ENCODE measurements at regions not wholly inside any gene's neighbourhood (a gene's known extent, or its start where the extent isn't known, plus 50 kb on each side); places are given as distances from the start of the nearest gene placed in this dataset.
"Not testable (repeated sequence)": the region's sequence is repeated elsewhere in the genome, so short reads cannot be mapped to it uniquely, and the experiment has no call there.

DNA sequence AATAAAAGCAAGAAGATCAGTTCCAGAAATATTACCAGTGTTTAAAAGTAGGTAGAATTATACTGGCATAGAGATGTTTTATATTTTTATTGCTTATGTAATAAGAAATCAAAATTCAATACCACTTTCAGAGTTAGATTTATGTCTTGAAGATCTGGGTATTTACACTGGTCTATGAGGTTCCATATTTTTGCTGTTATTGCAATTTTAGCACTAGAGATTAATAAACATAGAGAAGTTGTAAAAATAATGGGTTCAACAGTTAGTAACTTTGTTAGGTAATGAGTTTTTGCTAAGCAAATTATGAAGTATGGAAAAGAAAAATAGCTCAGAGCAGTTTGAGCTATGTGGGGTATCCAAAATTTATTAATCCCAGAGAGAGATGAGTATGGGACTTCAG lies 188.1 kb downstream of the SYT10 start:
- no peak overlapping the region for H3K27ac Mint-ChIP-seq
- H3K9me3 Mint-ChIP-seq, result peaks cover 4% of the 10 kb centered on the region
- H3K4me1 Mint-ChIP-seq (ENCODE audit: low read depth), result no peaks in the 10 kb centered on the region
- H3K4me3 Mint-ChIP-seq, result no peak overlapping the region
- H3K36me3 Mint-ChIP-seq (ENCODE audit: low read depth), result no peaks in the 10 kb centered on the region
- H3K27me3 Mint-ChIP-seq (ENCODE audit: low read depth), result no peaks in the 10 kb centered on the region
- no peak for DNase-seq (ENCODE audit: low spot score)

- Mint-ChIP-seq H3K36me3 (ENCODE audit: low read depth) (no peaks in the 10 kb centered on the region), H3K27me3 (ENCODE audit: low read depth) (no peaks in the 10 kb centered on the region), H3K4me3 (no peak overlapping the region), H3K9me3 (peaks cover 17% of the 10 kb centered on the region), H3K4me1 (ENCODE audit: low read depth) (no peaks in the 10 kb centered on the region), H3K27ac (no peak overlapping the region)
- DNase-seq (ENCODE audit: low spot score), result no peak
These were observed 191.3 kb downstream of the SYT10 start for GRCh38 chr12:33248364-33248763.

DNA sequence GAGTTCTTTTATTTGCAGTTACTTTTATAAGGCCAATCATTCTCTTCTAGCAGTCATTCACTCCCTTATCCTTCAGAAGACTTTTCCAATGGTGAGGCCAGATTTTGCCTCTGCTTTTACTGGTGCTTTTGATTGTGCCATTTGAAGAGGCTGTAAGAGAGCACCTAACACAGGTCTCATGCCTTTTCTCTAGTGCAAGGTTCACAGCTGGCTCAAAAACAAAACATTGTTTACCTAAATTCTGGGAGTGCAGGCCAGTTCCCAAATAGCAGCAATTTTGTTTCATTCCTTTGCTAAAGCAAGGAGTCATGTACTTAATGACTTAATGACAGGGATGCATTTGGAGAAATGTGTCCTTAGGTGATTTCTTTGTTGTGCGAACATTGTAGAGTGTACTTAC lies 192.0 kb downstream of the SYT10 start:
- Mint-ChIP-seq H3K4me3 (no peak overlapping the region), H3K27me3 (ENCODE audit: low read depth) (no peaks in the 10 kb centered on the region), H3K4me1 (ENCODE audit: low read depth) (no peaks in the 10 kb centered on the region), H3K9me3 (peaks cover 17% of the 10 kb centered on the region), H3K27ac (no peak overlapping the region), H3K36me3 (ENCODE audit: low read depth) (no peaks in the 10 kb centered on the region)
- no peak for DNase-seq (ENCODE audit: low spot score)

- Mint-ChIP-seq H3K27ac (no peak overlapping the region), H3K4me1 (ENCODE audit: low read depth) (no peaks in the 10 kb centered on the region), H3K4me3 (no peak overlapping the region), H3K27me3 (ENCODE audit: low read depth) (no peaks in the 10 kb centered on the region), H3K9me3 (peaks cover 26% of the 10 kb centered on the region), H3K36me3 (ENCODE audit: low read depth) (no peaks in the 10 kb centered on the region)
- no peak for DNase-seq (ENCODE audit: low spot score)
These were observed 194.2 kb downstream of the SYT10 start for GRCh38 chr12:33245434-33245833.

DNA sequence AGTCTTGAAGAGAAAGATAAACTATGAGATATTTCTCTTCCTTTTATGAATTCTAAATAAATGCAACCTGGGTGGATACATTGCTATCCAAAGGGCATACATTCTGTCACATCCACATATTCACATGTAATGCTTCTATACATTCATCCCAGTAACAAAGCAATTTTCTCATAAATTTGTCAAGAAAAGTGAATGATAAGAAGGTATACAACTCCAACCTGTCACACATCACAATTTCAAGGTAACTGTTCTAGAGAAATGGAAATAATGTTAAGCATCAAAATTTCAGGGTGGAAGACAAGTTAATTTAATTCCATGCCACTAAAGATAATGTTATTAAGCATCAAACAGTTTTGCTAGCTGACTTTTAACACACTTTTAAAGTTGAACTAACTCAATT lies 212.9 kb downstream of the SYT10 start:
- Mint-ChIP-seq H3K9me3 (peaks cover 43% of the 10 kb centered on the region), H3K27ac (no peak overlapping the region), H3K27me3 (ENCODE audit: low read depth) (no peaks in the 10 kb centered on the region), H3K4me1 (ENCODE audit: low read depth) (no peaks in the 10 kb centered on the region), H3K4me3 (no peak overlapping the region), H3K36me3 (ENCODE audit: low read depth) (no peaks in the 10 kb centered on the region)
- DNase-seq (ENCODE audit: low spot score), result no peak

- H3K4me3 Mint-ChIP-seq, result no peak overlapping the region
- no peak for DNase-seq (ENCODE audit: low spot score)
- H3K4me1 Mint-ChIP-seq (ENCODE audit: low read depth), result no peaks in the 10 kb centered on the region
- no peaks in the 10 kb centered on the region for H3K27me3 Mint-ChIP-seq (ENCODE audit: low read depth)
- H3K36me3 Mint-ChIP-seq (ENCODE audit: low read depth), result no peaks in the 10 kb centered on the region
- H3K9me3 Mint-ChIP-seq, result peaks cover 60% of the 10 kb centered on the region
- no peak overlapping the region for H3K27ac Mint-ChIP-seq
These were observed 215.7 kb downstream of the SYT10 start for GRCh38 chr12:33223956-33224355.

DNA sequence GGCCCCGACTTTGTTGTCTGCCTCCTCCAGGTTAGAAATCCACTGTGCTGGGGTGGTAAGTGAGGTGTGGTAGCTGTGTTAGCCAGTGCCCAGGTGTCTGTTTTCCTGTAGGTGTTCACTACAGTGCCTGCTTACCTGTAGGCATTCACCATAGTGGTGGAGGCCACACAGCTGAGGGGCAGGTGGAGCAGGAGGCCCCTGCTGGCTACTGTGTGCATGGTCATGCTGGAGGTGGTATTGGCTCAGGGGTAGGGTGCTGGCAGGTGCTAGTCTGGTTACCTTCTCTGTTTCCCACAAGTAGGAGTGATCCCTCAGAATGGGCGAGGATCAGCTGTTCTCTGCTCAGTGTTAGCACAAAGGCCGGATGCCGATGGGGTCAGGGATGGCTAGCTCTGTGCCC lies 217.3 kb downstream of the SYT10 start:
- Mint-ChIP-seq H3K4me1 (ENCODE audit: low read depth) (no peaks in the 10 kb centered on the region), H3K4me3 (no peak overlapping the region), H3K9me3 (peaks cover 64% of the 10 kb centered on the region), H3K27ac (no peak overlapping the region), H3K27me3 (ENCODE audit: low read depth) (no peaks in the 10 kb centered on the region), H3K36me3 (ENCODE audit: low read depth) (no peaks in the 10 kb centered on the region)
- DNase-seq (ENCODE audit: low spot score), result no peak

DNA sequence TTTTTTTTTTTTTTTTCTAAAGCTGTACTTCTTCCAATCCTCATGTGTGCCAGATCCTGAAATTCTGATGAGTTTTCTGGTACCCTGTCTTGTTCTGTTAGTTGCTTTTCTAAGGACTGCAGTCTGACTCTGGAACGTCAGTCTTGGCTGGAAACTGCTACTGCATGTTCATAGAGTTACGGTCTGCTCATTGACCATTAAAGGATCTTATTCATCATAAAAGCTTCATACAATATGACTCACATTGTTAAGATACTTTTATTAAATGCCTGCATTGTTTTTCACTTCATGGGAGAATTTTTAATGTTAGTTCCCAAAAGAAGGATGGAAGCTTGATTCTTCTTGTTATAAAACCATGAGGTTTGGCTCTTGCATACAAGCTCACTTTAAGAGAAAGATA lies 233.6 kb downstream of the SYT10 start:
- no peaks in the 10 kb centered on the region for H3K4me1 Mint-ChIP-seq (ENCODE audit: low read depth)
- H3K9me3 Mint-ChIP-seq, result peaks cover 22% of the 10 kb centered on the region
- H3K27ac Mint-ChIP-seq, result no peak overlapping the region
- DNase-seq (ENCODE audit: low spot score), result no peak
- no peaks in the 10 kb centered on the region for H3K36me3 Mint-ChIP-seq (ENCODE audit: low read depth)
- no peaks in the 10 kb centered on the region for H3K27me3 Mint-ChIP-seq (ENCODE audit: low read depth)
- no peak overlapping the region for H3K4me3 Mint-ChIP-seq

DNA sequence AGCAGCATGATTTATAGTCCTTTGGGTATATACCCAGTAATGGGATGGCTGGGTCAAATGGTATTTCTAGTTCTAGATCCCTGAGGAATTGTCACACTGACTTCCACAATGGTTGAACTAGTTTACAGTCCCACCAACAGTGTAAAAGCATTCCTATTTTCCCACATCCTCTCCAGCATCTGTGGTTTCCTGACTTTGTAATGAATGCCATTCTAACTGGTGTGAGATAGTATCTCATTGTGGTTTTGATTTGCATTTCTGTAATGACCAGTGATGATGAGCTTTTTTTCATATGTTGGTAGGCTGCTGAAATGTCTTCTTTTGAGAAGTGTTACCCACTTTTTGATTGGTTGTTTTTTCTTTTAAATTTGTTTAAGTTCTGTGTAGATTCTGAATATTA lies 245.2 kb downstream of the SYT10 start:
- not testable (repeated sequence) for H3K4me1 Mint-ChIP-seq (ENCODE audit: low read depth); H3K27me3 Mint-ChIP-seq (ENCODE audit: low read depth); H3K4me3 Mint-ChIP-seq; H3K27ac Mint-ChIP-seq; H3K36me3 Mint-ChIP-seq (ENCODE audit: low read depth); DNase-seq (ENCODE audit: low spot score)
- H3K9me3 Mint-ChIP-seq, result peaks cover 59% of the 10 kb centered on the region

DNA sequence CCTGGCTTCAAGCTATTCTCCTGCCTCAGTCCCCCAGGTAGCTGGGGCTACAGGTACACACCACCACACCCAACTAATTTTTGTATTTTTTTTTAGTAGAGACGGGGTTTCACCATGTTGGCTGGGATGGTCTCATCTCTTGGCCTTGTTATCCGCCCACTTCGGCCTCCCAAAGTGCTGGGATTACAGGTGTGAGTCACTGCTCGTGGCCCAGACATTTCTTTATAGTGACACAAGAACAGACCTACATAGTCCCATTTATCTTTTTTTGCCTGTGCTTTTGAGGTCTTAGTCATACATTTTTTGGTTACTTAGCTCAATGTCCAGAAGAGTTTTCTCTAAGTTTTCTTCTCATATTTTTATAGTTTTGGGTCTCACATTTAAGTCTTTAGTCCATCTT lies 247.4 kb downstream of the SYT10 start:
- no peaks in the 10 kb centered on the region for H3K4me1 Mint-ChIP-seq (ENCODE audit: low read depth)
- no peak for DNase-seq (ENCODE audit: low spot score)
- no peaks in the 10 kb centered on the region for H3K36me3 Mint-ChIP-seq (ENCODE audit: low read depth)
- no peak overlapping the region for H3K4me3 Mint-ChIP-seq
- H3K27me3 Mint-ChIP-seq (ENCODE audit: low read depth), result no peaks in the 10 kb centered on the region
- H3K9me3 Mint-ChIP-seq, result peaks cover 53% of the 10 kb centered on the region
- H3K27ac Mint-ChIP-seq, result no peak overlapping the region

DNA sequence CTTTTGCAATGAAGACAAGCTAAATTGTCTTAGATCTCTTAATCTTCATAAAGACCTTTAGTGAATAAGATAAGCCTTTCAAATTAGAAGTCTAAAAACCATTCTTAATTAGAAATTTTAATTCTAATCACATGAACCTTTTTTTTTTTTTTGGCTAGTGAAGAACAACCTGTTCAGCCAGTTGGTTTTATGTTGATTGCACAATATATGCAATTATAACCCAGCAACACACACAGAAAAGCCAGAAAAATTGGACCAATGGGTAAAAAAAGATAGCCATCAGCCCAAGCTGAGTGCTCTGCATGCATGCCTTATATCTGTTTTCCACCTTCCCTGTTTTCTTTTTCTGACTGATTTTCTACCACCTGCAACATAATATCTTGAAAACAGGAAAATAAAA lies 252.2 kb downstream of the SYT10 start:
- Mint-ChIP-seq H3K4me1 (ENCODE audit: low read depth) (no peaks in the 10 kb centered on the region), H3K9me3 (peaks cover 49% of the 10 kb centered on the region), H3K36me3 (ENCODE audit: low read depth) (no peaks in the 10 kb centered on the region), H3K27me3 (ENCODE audit: low read depth) (no peaks in the 10 kb centered on the region), H3K4me3 (no peak overlapping the region), H3K27ac (no peak overlapping the region)
- DNase-seq (ENCODE audit: low spot score), result no peak

DNA sequence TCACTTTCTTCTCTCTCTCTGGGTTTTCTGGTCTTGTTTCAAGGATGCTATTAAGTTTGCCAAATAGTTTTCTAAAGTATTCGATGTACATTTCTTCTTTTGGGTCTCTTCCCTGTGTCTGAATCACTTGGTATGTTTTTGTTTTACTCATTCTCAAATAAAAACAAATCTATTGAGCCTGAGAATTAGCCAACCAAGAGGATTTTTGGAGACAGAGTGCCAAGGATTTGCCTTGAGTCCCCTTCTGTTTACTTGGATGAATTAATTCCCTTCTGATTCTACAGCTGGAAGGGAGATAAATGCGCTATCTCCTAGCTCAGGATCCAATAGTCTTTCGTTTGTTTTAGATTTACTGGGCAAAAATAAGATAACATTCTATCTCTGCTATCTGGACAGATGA lies 255.5 kb downstream of the SYT10 start:
- Mint-ChIP-seq H3K27ac (no peak overlapping the region), H3K4me1 (ENCODE audit: low read depth) (no peaks in the 10 kb centered on the region), H3K4me3 (no peak overlapping the region), H3K27me3 (ENCODE audit: low read depth) (no peaks in the 10 kb centered on the region), H3K9me3 (peaks cover 50% of the 10 kb centered on the region), H3K36me3 (ENCODE audit: low read depth) (no peaks in the 10 kb centered on the region)
- no peak for DNase-seq (ENCODE audit: low spot score)

DNA sequence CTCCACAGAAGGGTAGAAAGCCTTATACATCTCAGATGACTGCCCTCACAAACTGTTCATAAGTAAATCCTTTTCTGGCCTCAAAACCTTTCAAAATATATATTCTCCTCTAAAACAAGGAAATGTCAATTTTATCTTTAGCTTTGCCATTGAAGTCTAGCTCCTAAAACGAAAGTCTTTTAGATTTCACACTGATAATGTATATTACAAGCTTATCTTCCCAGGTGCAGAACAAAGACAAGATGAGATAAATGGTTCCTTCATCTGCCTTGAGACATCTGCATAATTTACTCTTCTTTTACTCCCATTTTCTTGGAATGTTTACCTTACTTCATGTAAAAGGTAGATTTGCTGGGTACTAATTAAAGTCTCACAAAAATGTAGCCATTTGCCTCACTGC lies 257.1 kb downstream of the SYT10 start:
- DNase-seq (ENCODE audit: low spot score), result no peak
- Mint-ChIP-seq H3K4me3 (no peak overlapping the region), H3K4me1 (ENCODE audit: low read depth) (no peaks in the 10 kb centered on the region), H3K27ac (no peak overlapping the region), H3K36me3 (ENCODE audit: low read depth) (no peaks in the 10 kb centered on the region), H3K9me3 (peaks cover 48% of the 10 kb centered on the region), H3K27me3 (ENCODE audit: low read depth) (no peaks in the 10 kb centered on the region)

DNA sequence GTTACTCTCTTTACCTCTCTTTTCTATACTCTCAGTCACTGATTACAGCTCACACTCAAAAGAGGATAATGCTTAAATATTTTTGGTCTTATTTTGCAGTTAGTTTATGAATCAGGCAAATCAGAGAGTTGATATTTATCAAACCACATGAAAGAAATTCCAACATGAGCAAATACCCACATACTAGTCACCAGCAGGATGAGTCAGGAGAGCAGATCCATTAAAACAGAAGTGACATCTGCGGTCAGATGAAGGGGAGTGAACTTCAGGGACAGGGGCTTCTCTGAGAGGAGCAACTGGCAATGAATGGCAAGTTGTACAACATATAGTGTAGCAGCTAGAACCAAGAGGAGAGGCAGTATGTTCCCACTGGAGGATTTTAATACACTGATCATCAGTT lies 258.7 kb downstream of the SYT10 start:
- no peaks in the 10 kb centered on the region for H3K36me3 Mint-ChIP-seq (ENCODE audit: low read depth)
- peaks cover 41% of the 10 kb centered on the region for H3K9me3 Mint-ChIP-seq
- no peaks in the 10 kb centered on the region for H3K27me3 Mint-ChIP-seq (ENCODE audit: low read depth)
- H3K4me1 Mint-ChIP-seq (ENCODE audit: low read depth), result no peaks in the 10 kb centered on the region
- DNase-seq (ENCODE audit: low spot score), result no peak
- no peak overlapping the region for H3K27ac Mint-ChIP-seq
- no peak overlapping the region for H3K4me3 Mint-ChIP-seq

GRCh38 chr12:33166260-33166659 lies 269.7 kb upstream of the PKP2 start:
- H3K27me3 Mint-ChIP-seq (ENCODE audit: low read depth); H3K4me1 Mint-ChIP-seq (ENCODE audit: low read depth); H3K4me3 Mint-ChIP-seq; DNase-seq (ENCODE audit: low spot score); H3K27ac Mint-ChIP-seq; H3K36me3 Mint-ChIP-seq (ENCODE audit: low read depth): not testable (repeated sequence)
- peaks cover 33% of the 10 kb centered on the region for H3K9me3 Mint-ChIP-seq

- Mint-ChIP-seq H3K4me1 (ENCODE audit: low read depth) (no peaks in the 10 kb centered on the region), H3K9me3 (peaks cover 22% of the 10 kb centered on the region), H3K36me3 (ENCODE audit: low read depth) (no peaks in the 10 kb centered on the region), H3K27me3 (ENCODE audit: low read depth) (no peaks in the 10 kb centered on the region), H3K27ac (no peak overlapping the region), H3K4me3 (no peak overlapping the region)
- no peak for DNase-seq (ENCODE audit: low spot score)
These were observed 259.5 kb upstream of the PKP2 start for GRCh38 chr12:33156042-33156441.
